Mesenchymal stem cell (in vitro differentiated cells and primary cell): ENCODE measurements at regions not wholly inside any gene's neighbourhood (a gene's known extent, or its start where the extent isn't known, plus 50 kb on each side); places are given as distances from the start of the nearest gene placed in this dataset.
A peak's percentile ranks its signal among the peaks of the same experiment; 100 is the strongest.

Experiments used
- DNase-seq: peaks from one replicate; pipeline ENCODE4 v3.0.0-alpha.2; 2013
- H2AFZ ChIP-seq: one replicate; pipeline ENCODE4 v1.6.1; 2013; ENCODE audit warnings: low read depth, mild to moderate bottlenecking, control low read depth, inconsistent platforms, low read length, moderate library complexity
- H2AK5ac ChIP-seq: 2 replicates; pipeline ENCODE4 v1.6.1; 2013; ENCODE audit warnings: low read length, moderate library complexity, mild to moderate bottlenecking, inconsistent platforms; ENCODE audit not compliant: severe bottlenecking
- H2BK120ac ChIP-seq: one replicate; pipeline ENCODE4 v1.6.1; 2013; ENCODE audit warnings: low read depth, mild to moderate bottlenecking, inconsistent platforms, low read length, moderate library complexity
- H2BK12ac ChIP-seq, 2 experiments: one replicate each; pipeline ENCODE4 v1.6.1; 2013; ENCODE audit warnings: inconsistent platforms in 2 of 2, low read length in 2 of 2, mild to moderate bottlenecking in 2 of 2, moderate library complexity in 2 of 2, control low read depth in 1 of 2
- H2BK15ac ChIP-seq: one replicate; pipeline ENCODE4 v1.6.1; 2013; ENCODE audit warnings: mild to moderate bottlenecking, low read depth, inconsistent platforms; ENCODE audit not compliant: poor library complexity, severe bottlenecking
- H2BK5ac ChIP-seq: 2 replicates; pipeline ENCODE4 v1.6.1; 2013; ENCODE audit warnings: low read depth, mild to moderate bottlenecking, low read length, control low read depth, inconsistent platforms; ENCODE audit not compliant: poor library complexity, severe bottlenecking
- H3K14ac ChIP-seq, 2 experiments: one replicate each; pipeline ENCODE4 v1.6.1; 2013; ENCODE audit warnings: inconsistent platforms in 2 of 2, low read length in 2 of 2, control low read depth in 1 of 2, mild to moderate bottlenecking in 1 of 2, moderate library complexity in 1 of 2
- H3K18ac ChIP-seq, 2 experiments: one replicate each; pipeline ENCODE4 v1.6.1; 2013; ENCODE audit warnings: inconsistent platforms in 2 of 2, low read length in 2 of 2, control low read depth in 1 of 2, low read depth in 1 of 2, mild to moderate bottlenecking in 1 of 2
- H3K23ac ChIP-seq, 2 experiments: one replicate each; pipeline ENCODE4 v1.6.1; 2013; ENCODE audit warnings: inconsistent platforms in 2 of 2, low read length in 2 of 2, mild to moderate bottlenecking in 2 of 2, moderate library complexity in 2 of 2, control low read depth in 1 of 2
- H3K27ac ChIP-seq: 2 replicates; pipeline ENCODE4 v1.5.1; 2013; ENCODE audit warnings: mild to moderate bottlenecking, moderate library complexity, low read length, control low read depth, inconsistent platforms; ENCODE audit not compliant: poor library complexity, severe bottlenecking
- H3K27me3 ChIP-seq, 2 experiments: 2 replicates each; pipeline versions ENCODE4 v1.6.1 to v1.7.0; 2013; ENCODE audit warnings: low read length in 2 of 2, mild to moderate bottlenecking in 2 of 2, moderate library complexity in 2 of 2, control low read depth in 1 of 2, inconsistent platforms in 1 of 2; ENCODE audit not compliant: control insufficient read depth in 1 of 2, insufficient read depth in 1 of 2
- H3K36me3 ChIP-seq, 2 experiments: 2 replicates each; pipeline versions ENCODE4 v1.6.1 to v1.7.0; 2013; ENCODE audit warnings: low read length in 2 of 2, control low read depth in 1 of 2, inconsistent platforms in 1 of 2, low read depth in 1 of 2, mild to moderate bottlenecking in 1 of 2; ENCODE audit not compliant: insufficient read depth in 2 of 2, control insufficient read depth in 1 of 2
- H3K4ac ChIP-seq, 2 experiments: one replicate each; pipeline ENCODE4 v1.6.1; 2013; ENCODE audit warnings: inconsistent platforms in 2 of 2, low read length in 2 of 2, mild to moderate bottlenecking in 2 of 2, moderate library complexity in 2 of 2, control low read depth in 1 of 2, low read depth in 1 of 2
- H3K4me1 ChIP-seq: 2 replicates; pipeline ENCODE4 v1.6.1; 2013; ENCODE audit warnings: low read depth, low read length, control low read depth; ENCODE audit not compliant: control insufficient read depth, insufficient read depth
- H3K4me2 ChIP-seq: 2 replicates; pipeline ENCODE4 v1.6.1; 2013; ENCODE audit warnings: low read length, mild to moderate bottlenecking, inconsistent platforms; ENCODE audit not compliant: poor library complexity, severe bottlenecking
- H3K4me3 ChIP-seq, 2 experiments: 2 replicates each; pipeline versions ENCODE4 v1.5.1 to v1.7.0; 2013; ENCODE audit warnings: low read length in 2 of 2, mild to moderate bottlenecking in 2 of 2, control low read depth in 1 of 2, low read depth in 1 of 2; ENCODE audit not compliant: insufficient read depth in 1 of 2
- H3K79me1 ChIP-seq: replicated peaks from 2 replicates; pipeline ENCODE4 v1.6.1; 2013; ENCODE audit warnings: mild to moderate bottlenecking, control low read depth, low read length, inconsistent platforms; ENCODE audit not compliant: poor library complexity, severe bottlenecking
- H3K9ac ChIP-seq: 2 replicates; pipeline ENCODE4 v1.7.0; 2013; ENCODE audit warnings: mild to moderate bottlenecking, low read length, moderate library complexity
- H3K9me3 ChIP-seq: 2 replicates; pipeline ENCODE4 v1.7.0; 2013; ENCODE audit warnings: mild to moderate bottlenecking, low read length; ENCODE audit not compliant: control insufficient read depth
- H4K8ac ChIP-seq: one replicate; pipeline ENCODE4 v1.6.1; 2013; ENCODE audit warnings: inconsistent platforms, mild to moderate bottlenecking, low read length, moderate library complexity
- H4K91ac ChIP-seq: one replicate; pipeline ENCODE4 v1.6.1; 2013; ENCODE audit warnings: mild to moderate bottlenecking, low read length, inconsistent platforms
- WGBS: methylation state at CpG from one replicate; pipeline ENCODE4 v1.1.7; 2013; ENCODE audit warnings: mixed read lengths; 5-methylcytosine and 5-hydroxymethylcytosine counted together

DNA sequence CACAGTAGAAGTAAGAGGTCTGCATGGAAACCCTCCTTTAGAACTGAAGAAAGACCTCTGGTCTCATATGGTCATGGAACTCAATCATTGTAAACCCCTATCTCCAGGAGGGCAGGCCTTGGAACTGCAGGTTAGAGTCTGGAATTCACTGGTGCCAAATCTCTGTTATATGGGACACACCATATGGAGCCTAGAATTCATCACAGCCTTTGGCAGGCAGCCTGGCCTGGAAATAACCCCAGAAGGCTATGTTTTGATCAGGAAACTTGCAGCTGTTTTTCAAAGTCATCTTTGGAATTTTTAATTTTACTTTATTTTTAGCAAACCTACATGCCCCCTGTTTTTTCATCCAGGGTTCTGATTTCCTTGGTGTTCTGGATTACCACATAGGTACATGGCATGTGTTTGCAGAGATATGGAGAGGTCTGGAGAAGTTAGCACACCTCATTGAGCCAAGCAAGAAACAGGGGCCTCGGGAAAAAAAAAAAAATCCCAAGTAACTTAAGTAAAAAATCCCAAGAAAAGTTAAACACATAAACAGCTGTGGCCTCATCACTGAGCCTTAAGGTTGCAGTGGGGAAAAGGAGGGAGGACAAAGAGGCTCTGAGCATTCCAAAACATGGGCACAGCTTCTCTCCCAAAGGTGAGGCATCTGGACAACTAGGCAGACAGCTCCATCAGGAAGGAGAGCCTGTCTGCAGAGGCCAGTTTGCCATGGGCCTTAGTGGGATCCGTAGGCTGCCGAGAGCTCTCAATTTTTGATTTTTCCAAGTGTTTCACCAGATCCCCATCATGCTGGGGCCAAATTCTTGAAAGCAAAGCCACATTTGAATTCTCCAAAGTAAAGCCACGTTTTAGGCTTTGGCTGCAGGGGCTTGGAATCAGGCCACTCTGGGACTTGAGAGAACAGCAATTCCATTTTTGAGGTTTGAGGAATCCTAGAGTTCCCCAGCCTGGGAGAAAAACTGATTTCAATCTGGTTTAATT, 339.6 kb upstream of the TBX3 start:
- no peak for DNase-seq
- Histone ChIP-seq H3K9ac (peak overlapping the region; percentile 29), H4K8ac (no peak overlapping the region), H3K4me2 (no peak overlapping the region), H3K27me3 (no peaks in the 10 kb centered on the region), H3K14ac (no peak overlapping the region), H2BK15ac (no peak overlapping the region), H3K9me3 (peaks cover 14% of the 10 kb centered on the region), H3K79me1 (no peaks in the 10 kb centered on the region), H3K4me1 (no peaks in the 10 kb centered on the region), H4K91ac (no peak overlapping the region), H2AFZ (no peak overlapping the region), H2BK12ac (no peak overlapping the region), H3K27ac (no peak overlapping the region), H3K23ac (no peak overlapping the region), H3K36me3 (no peaks in the 10 kb centered on the region), H3K18ac (no peak overlapping the region), H2BK120ac (no peak overlapping the region), H2BK5ac (no peak overlapping the region), H3K4ac (no peak overlapping the region), H2AK5ac (no peak overlapping the region), H3K4me3 (no peak overlapping the region)
- 82% methylated on average over 4 of the region's 4 CpGs for WGBS

GRCh38 chr12:115020091-115020490, 336.1 kb upstream of the TBX3 start:
- H3K14ac ChIP-seq, result no peak overlapping the region
- no peaks in the 10 kb centered on the region for H3K27me3 ChIP-seq
- H2BK120ac ChIP-seq, result no peak overlapping the region
- H3K4me3 ChIP-seq, result no peak overlapping the region
- no peaks in the 10 kb centered on the region for H3K4me1 ChIP-seq
- H3K9me3 ChIP-seq, result peaks cover 14% of the 10 kb centered on the region
- no peak overlapping the region for H3K9ac ChIP-seq
- H4K8ac ChIP-seq, result no peak overlapping the region
- no peak overlapping the region for H3K18ac ChIP-seq
- no peak for DNase-seq
- H4K91ac ChIP-seq, result no peak overlapping the region
- no peak overlapping the region for H2BK5ac ChIP-seq
- no peak overlapping the region for H2BK12ac ChIP-seq
- no peak overlapping the region for H2BK15ac ChIP-seq
- no peak overlapping the region for H2AK5ac ChIP-seq
- H3K4ac ChIP-seq, result no peak overlapping the region
- no peak overlapping the region for H3K4me2 ChIP-seq
- H3K36me3 ChIP-seq, result no peaks in the 10 kb centered on the region
- no peaks in the 10 kb centered on the region for H3K79me1 ChIP-seq
- H2AFZ ChIP-seq, result no peak overlapping the region
- H3K23ac ChIP-seq, result no peak overlapping the region
- no peak overlapping the region for H3K27ac ChIP-seq

GRCh38 chr12:115017346-115017745, 333.4 kb upstream of the TBX3 start:
- WGBS, result 59% methylated on average over 2 of the region's 2 CpGs
- no peak overlapping the region for H3K27ac ChIP-seq

DNA sequence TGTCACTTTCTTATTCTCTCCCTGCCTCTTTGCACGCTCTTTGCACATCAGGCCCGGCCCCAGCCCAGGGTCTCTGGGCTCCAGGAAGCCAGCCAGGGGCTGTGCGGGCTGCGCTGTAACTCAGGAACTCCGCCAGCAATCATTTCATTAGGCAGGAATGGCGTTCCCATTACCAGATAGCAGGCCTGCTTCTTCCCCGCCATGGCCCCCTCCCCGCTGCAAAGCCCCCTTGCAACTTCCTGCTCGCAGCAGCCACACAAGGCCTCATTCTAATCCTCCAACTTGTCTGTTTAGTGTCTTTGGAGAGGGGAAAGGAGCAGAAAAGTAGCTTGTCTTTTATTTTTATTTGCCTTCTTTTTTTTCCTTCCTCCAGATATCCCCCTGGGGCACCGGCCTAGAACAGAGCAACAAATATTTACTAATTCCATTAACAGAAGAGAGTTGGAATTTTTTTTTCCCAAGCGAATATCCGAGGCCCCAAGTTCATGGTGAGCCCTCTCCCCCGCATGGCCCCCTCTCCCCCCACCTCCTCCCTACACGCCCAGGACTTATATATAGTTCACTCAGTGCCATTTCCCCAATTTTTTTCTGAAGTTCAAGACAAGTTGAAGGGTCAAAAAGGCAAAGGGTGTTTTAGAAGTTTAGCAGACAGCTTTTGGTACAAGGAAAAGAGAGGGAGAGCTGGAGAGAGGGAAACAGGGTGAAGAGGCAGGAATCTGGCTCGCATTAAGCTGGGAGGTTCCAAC, 329.4 kb upstream of the TBX3 start:
- peak overlapping the region; percentile 61 to 71 for H3K4ac ChIP-seq

More at GRCh38 chr12:115017346-115017745, 333.4 kb upstream of the TBX3 start:
- no peaks in the 10 kb centered on the region for H3K36me3 ChIP-seq
- no peak overlapping the region for H3K4me3 ChIP-seq
- no peak overlapping the region for H3K18ac ChIP-seq
- no peaks in the 10 kb centered on the region for H3K79me1 ChIP-seq
- no peak overlapping the region for H2AFZ ChIP-seq
- H4K8ac ChIP-seq, result no peak overlapping the region
- no peak overlapping the region for H2BK5ac ChIP-seq
- H2BK120ac ChIP-seq, result no peak overlapping the region
- H2AK5ac ChIP-seq, result no peak overlapping the region
- H4K91ac ChIP-seq, result no peak overlapping the region
- no peaks in the 10 kb centered on the region for H3K4me1 ChIP-seq
- no peak overlapping the region for H3K4ac ChIP-seq
- H2BK12ac ChIP-seq, result no peak overlapping the region
- no peak for DNase-seq
- no peak overlapping the region for H3K23ac ChIP-seq
- H3K9ac ChIP-seq, result no peak overlapping the region
- no peak overlapping the region for H3K14ac ChIP-seq
- H3K9me3 ChIP-seq, result peaks cover 14% of the 10 kb centered on the region
- H3K4me2 ChIP-seq, result no peak overlapping the region
- no peaks in the 10 kb centered on the region for H3K27me3 ChIP-seq
- no peak overlapping the region for H2BK15ac ChIP-seq

More for the DNA sequence above, 329.4 kb upstream of the TBX3 start:
- H2AFZ ChIP-seq, result peak overlapping the region; percentile 88
- H3K14ac ChIP-seq, result no peak overlapping the region
- peak; percentile 7 for DNase-seq
- no peaks in the 10 kb centered on the region for H3K36me3 ChIP-seq
- H2BK15ac ChIP-seq, result peak overlapping the region; percentile 66
- H2BK5ac ChIP-seq, result no peak overlapping the region
- H3K27ac ChIP-seq, result no peak overlapping the region
- WGBS, result 21% methylated on average over 12 of the region's 15 CpGs
- H2AK5ac ChIP-seq, result no peak overlapping the region
- no peak overlapping the region for H3K9ac ChIP-seq
- H4K91ac ChIP-seq, result peak overlapping the region; percentile 72
- peak overlapping the region; percentile 83 for H4K8ac ChIP-seq
- H3K4me3 ChIP-seq, result no peak overlapping the region
- peaks cover 5% of the 10 kb centered on the region for H3K9me3 ChIP-seq
- no peak overlapping the region for H3K4me2 ChIP-seq
- no peaks in the 10 kb centered on the region for H3K27me3 ChIP-seq
- H2BK120ac ChIP-seq, result peak overlapping the region; percentile 15
- no peaks in the 10 kb centered on the region for H3K79me1 ChIP-seq
- no peak overlapping the region for H3K23ac ChIP-seq
- peak overlapping the region; percentile 73 to 92 for H2BK12ac ChIP-seq
- H3K4me1 ChIP-seq, result no peaks in the 10 kb centered on the region
- H3K18ac ChIP-seq, result peak overlapping the region; percentile 45 to 89
